Mesenchymal stem cell (in vitro differentiated cells and primary cell): ENCODE measurements at regions not wholly inside any gene's neighbourhood (a gene's known extent, or its start where the extent isn't known, plus 50 kb on each side); places are given as distances from the start of the nearest gene placed in this dataset.

ENCODE experiments used
- DNase-seq: peaks from one replicate; pipeline ENCODE4 v3.0.0-alpha.2; 2013
- H2AFZ ChIP-seq: one replicate; pipeline ENCODE4 v1.6.1; 2013; ENCODE audit warnings: low read depth, mild to moderate bottlenecking, control low read depth, inconsistent platforms, low read length, moderate library complexity
- H2AK5ac ChIP-seq: 2 replicates; pipeline ENCODE4 v1.6.1; 2013; ENCODE audit warnings: low read length, moderate library complexity, mild to moderate bottlenecking, inconsistent platforms; ENCODE audit not compliant: severe bottlenecking
- H2BK120ac ChIP-seq: one replicate; pipeline ENCODE4 v1.6.1; 2013; ENCODE audit warnings: low read depth, mild to moderate bottlenecking, inconsistent platforms, low read length, moderate library complexity
- H2BK12ac ChIP-seq, 2 experiments: one replicate each; pipeline ENCODE4 v1.6.1; 2013; ENCODE audit warnings: inconsistent platforms in 2 of 2, low read length in 2 of 2, mild to moderate bottlenecking in 2 of 2, moderate library complexity in 2 of 2, control low read depth in 1 of 2
- H2BK15ac ChIP-seq: one replicate; pipeline ENCODE4 v1.6.1; 2013; ENCODE audit warnings: mild to moderate bottlenecking, low read depth, inconsistent platforms; ENCODE audit not compliant: poor library complexity, severe bottlenecking
- H2BK5ac ChIP-seq: 2 replicates; pipeline ENCODE4 v1.6.1; 2013; ENCODE audit warnings: low read depth, mild to moderate bottlenecking, low read length, control low read depth, inconsistent platforms; ENCODE audit not compliant: poor library complexity, severe bottlenecking
- H3K14ac ChIP-seq, 2 experiments: one replicate each; pipeline ENCODE4 v1.6.1; 2013; ENCODE audit warnings: inconsistent platforms in 2 of 2, low read length in 2 of 2, control low read depth in 1 of 2, mild to moderate bottlenecking in 1 of 2, moderate library complexity in 1 of 2
- H3K18ac ChIP-seq, 2 experiments: one replicate each; pipeline ENCODE4 v1.6.1; 2013; ENCODE audit warnings: inconsistent platforms in 2 of 2, low read length in 2 of 2, control low read depth in 1 of 2, low read depth in 1 of 2, mild to moderate bottlenecking in 1 of 2
- H3K23ac ChIP-seq, 2 experiments: one replicate each; pipeline ENCODE4 v1.6.1; 2013; ENCODE audit warnings: inconsistent platforms in 2 of 2, low read length in 2 of 2, mild to moderate bottlenecking in 2 of 2, moderate library complexity in 2 of 2, control low read depth in 1 of 2
- H3K27ac ChIP-seq: 2 replicates; pipeline ENCODE4 v1.5.1; 2013; ENCODE audit warnings: mild to moderate bottlenecking, moderate library complexity, low read length, control low read depth, inconsistent platforms; ENCODE audit not compliant: poor library complexity, severe bottlenecking
- H3K27me3 ChIP-seq, 2 experiments: 2 replicates each; pipeline versions ENCODE4 v1.6.1 to v1.7.0; 2013; ENCODE audit warnings: low read length in 2 of 2, mild to moderate bottlenecking in 2 of 2, moderate library complexity in 2 of 2, control low read depth in 1 of 2, inconsistent platforms in 1 of 2; ENCODE audit not compliant: control insufficient read depth in 1 of 2, insufficient read depth in 1 of 2
- H3K36me3 ChIP-seq, 2 experiments: 2 replicates each; pipeline versions ENCODE4 v1.6.1 to v1.7.0; 2013; ENCODE audit warnings: low read length in 2 of 2, control low read depth in 1 of 2, inconsistent platforms in 1 of 2, low read depth in 1 of 2, mild to moderate bottlenecking in 1 of 2; ENCODE audit not compliant: insufficient read depth in 2 of 2, control insufficient read depth in 1 of 2
- H3K4ac ChIP-seq, 2 experiments: one replicate each; pipeline ENCODE4 v1.6.1; 2013; ENCODE audit warnings: inconsistent platforms in 2 of 2, low read length in 2 of 2, mild to moderate bottlenecking in 2 of 2, moderate library complexity in 2 of 2, control low read depth in 1 of 2, low read depth in 1 of 2
- H3K4me1 ChIP-seq: 2 replicates; pipeline ENCODE4 v1.6.1; 2013; ENCODE audit warnings: low read depth, low read length, control low read depth; ENCODE audit not compliant: control insufficient read depth, insufficient read depth
- H3K4me2 ChIP-seq: 2 replicates; pipeline ENCODE4 v1.6.1; 2013; ENCODE audit warnings: low read length, mild to moderate bottlenecking, inconsistent platforms; ENCODE audit not compliant: poor library complexity, severe bottlenecking
- H3K4me3 ChIP-seq, 2 experiments: 2 replicates each; pipeline versions ENCODE4 v1.5.1 to v1.7.0; 2013; ENCODE audit warnings: low read length in 2 of 2, mild to moderate bottlenecking in 2 of 2, control low read depth in 1 of 2, low read depth in 1 of 2; ENCODE audit not compliant: insufficient read depth in 1 of 2
- H3K79me1 ChIP-seq: replicated peaks from 2 replicates; pipeline ENCODE4 v1.6.1; 2013; ENCODE audit warnings: mild to moderate bottlenecking, control low read depth, low read length, inconsistent platforms; ENCODE audit not compliant: poor library complexity, severe bottlenecking
- H3K9ac ChIP-seq: 2 replicates; pipeline ENCODE4 v1.7.0; 2013; ENCODE audit warnings: mild to moderate bottlenecking, low read length, moderate library complexity
- H3K9me3 ChIP-seq: 2 replicates; pipeline ENCODE4 v1.7.0; 2013; ENCODE audit warnings: mild to moderate bottlenecking, low read length; ENCODE audit not compliant: control insufficient read depth
- H4K8ac ChIP-seq: one replicate; pipeline ENCODE4 v1.6.1; 2013; ENCODE audit warnings: inconsistent platforms, mild to moderate bottlenecking, low read length, moderate library complexity
- H4K91ac ChIP-seq: one replicate; pipeline ENCODE4 v1.6.1; 2013; ENCODE audit warnings: mild to moderate bottlenecking, low read length, inconsistent platforms
- WGBS: methylation state at CpG from one replicate; pipeline ENCODE4 v1.1.7; 2013; ENCODE audit warnings: mixed read lengths; 5-methylcytosine and 5-hydroxymethylcytosine counted together

GRCh38 chr17:31750578-31750977 lies 108.5 kb downstream of the COPRS start:
- DNase-seq: no peak
- Histone ChIP-seq H2BK12ac (peak overlapping the region in 1 of 2 experiments; percentile 45), H4K8ac (no peak overlapping the region), H3K23ac (no peak overlapping the region), H3K27ac (no peak overlapping the region), H2BK5ac (no peak overlapping the region), H2AFZ (no peak overlapping the region), H2BK15ac (no peak overlapping the region), H3K27me3 (no peaks in the 10 kb centered on the region), H3K4me2 (no peak overlapping the region), H3K4me3 (no peak overlapping the region), H3K14ac (no peak overlapping the region), H3K18ac (no peak overlapping the region), H3K9ac (no peak overlapping the region), H4K91ac (no peak overlapping the region), H3K79me1 (no peaks in the 10 kb centered on the region), H3K4ac (no peak overlapping the region), H2BK120ac (no peak overlapping the region), H3K9me3 (no peaks in the 10 kb centered on the region), H3K4me1 (peaks cover 3% of the 10 kb centered on the region), H2AK5ac (no peak overlapping the region), H3K36me3 (no peaks in the 10 kb centered on the region)
- WGBS: 95% methylated on average over 3 of the region's 3 CpGs

- Histone ChIP-seq H2BK15ac (no peak overlapping the region), H2BK120ac (no peak overlapping the region), H2BK5ac (no peak overlapping the region), H3K79me1 (no peaks in the 10 kb centered on the region), H4K91ac (no peak overlapping the region), H3K27ac (no peak overlapping the region), H4K8ac (no peak overlapping the region), H3K18ac (no peak overlapping the region), H3K23ac (no peak overlapping the region), H3K27me3 (no peaks in the 10 kb centered on the region), H3K4me1 (peaks cover 3% of the 10 kb centered on the region), H3K14ac (no peak overlapping the region), H3K4ac (no peak overlapping the region), H3K9ac (no peak overlapping the region), H3K36me3 (no peaks in the 10 kb centered on the region), H2AK5ac (no peak overlapping the region), H3K9me3 (no peaks in the 10 kb centered on the region), H2BK12ac (no peak overlapping the region), H2AFZ (no peak overlapping the region), H3K4me2 (no peak overlapping the region), H3K4me3 (no peak overlapping the region)
- no peak for DNase-seq
- WGBS: 45% methylated on average over 2 of the region's 3 CpGs
Measured at GRCh38 chr17:31748881-31749280, 110.2 kb downstream of the COPRS start.

- Histone ChIP-seq H2BK120ac (no peak overlapping the region), H3K4me2 (no peak overlapping the region)
Measured at GRCh38 chr17:31746884-31747495, 112.1 kb downstream of the COPRS start.

GRCh38 chr17:31745964-31746600 lies 113.0 kb downstream of the COPRS start:
- Histone ChIP-seq H2BK12ac (peak overlapping the region in 1 of 2 experiments; percentile 94), H3K27me3 (no peaks in the 10 kb centered on the region), H2AK5ac (no peak overlapping the region), H3K4me3 (peak overlapping the region in 1 of 2 experiments; percentile 3), H3K14ac (peak overlapping the region in 1 of 2 experiments; percentile 80), H3K79me1 (no peaks in the 10 kb centered on the region), H3K4me1 (no peaks in the 10 kb centered on the region), H2AFZ (no peak overlapping the region), H3K4me2 (no peak overlapping the region), H2BK5ac (no peak overlapping the region), H3K18ac (peak overlapping the region in 1 of 2 experiments; percentile 48), H2BK120ac (peak overlapping the region; percentile 22), H3K27ac (no peak overlapping the region), H3K36me3 (no peaks in the 10 kb centered on the region), H2BK15ac (peak overlapping the region; percentile 6), H3K23ac (no peak overlapping the region), H4K91ac (peak overlapping the region; percentile 35), H3K9ac (no peak overlapping the region), H3K4ac (peak overlapping the region; percentile 68 to 79), H3K9me3 (no peaks in the 10 kb centered on the region), H4K8ac (peak overlapping the region; percentile 45)
- DNase-seq: no peak
- WGBS: 94% methylated on average over 8 of the region's 8 CpGs

More at GRCh38 chr17:31746884-31747495, 112.1 kb downstream of the COPRS start:
- no peak overlapping the region for H2AK5ac ChIP-seq
- no peak for DNase-seq
- H3K4me1 ChIP-seq: no peaks in the 10 kb centered on the region
- no peaks in the 10 kb centered on the region for H3K9me3 ChIP-seq
- no peaks in the 10 kb centered on the region for H3K27me3 ChIP-seq
- no peak overlapping the region for H4K8ac ChIP-seq
- H3K23ac ChIP-seq: no peak overlapping the region
- H3K36me3 ChIP-seq: no peaks in the 10 kb centered on the region
- H2BK12ac ChIP-seq: peak overlapping the region in 1 of 2 experiments; percentile 41
- no peaks in the 10 kb centered on the region for H3K79me1 ChIP-seq
- H3K4ac ChIP-seq: no peak overlapping the region
- H3K14ac ChIP-seq: peak overlapping the region in 1 of 2 experiments; percentile 80
- H3K18ac ChIP-seq: peak overlapping the region in 1 of 2 experiments; percentile 30
- H3K27ac ChIP-seq: no peak overlapping the region
- H2BK5ac ChIP-seq: no peak overlapping the region
- no peak overlapping the region for H4K91ac ChIP-seq
- peak overlapping the region; percentile 15 for H3K9ac ChIP-seq
- H3K4me3 ChIP-seq: no peak overlapping the region
- H2BK15ac ChIP-seq: no peak overlapping the region
- no peak overlapping the region for H2AFZ ChIP-seq
